SK-N-SH (cell line): ENCODE measurements at regions not wholly inside any gene's neighbourhood (a gene's known extent, or its start where the extent isn't known, plus 50 kb on each side); places are given as distances from the start of the nearest gene placed in this dataset.

ENCODE experiments used
- CTCF ChIA-PET: fragments of 300-600, 350-600 bp; formaldehyde crosslinking; extraction: SDS; loops from one replicate; lab custom pipeline; 2021; lab: Yijun Ruan, JAX
- POLR2A ChIA-PET: fragments of 350-600 bp; sonication (Branson Sonifier 250); formaldehyde crosslinking; extraction: SDS; loops from one replicate; lab custom pipeline; 2020; ENCODE audit warnings: antibody characterized with exemption, inconsistent platforms; lab: Yijun Ruan, JAX
- DNase-seq: peaks from one replicate; pipeline ENCODE4 v3.0.0; 2012
- H2AFZ ChIP-seq: fragments of 200-600 bp; sonication (generic); 2 replicates; pipeline ENCODE4 v1.8.1; 2016; ENCODE audit warnings: antibody characterized with exemption, mild to moderate bottlenecking, low read depth
- H3F3A ChIP-seq: fragments of 200-600 bp; sonication (generic); replicated peaks from 2 replicates; pipeline ENCODE3; 2016; ENCODE audit warnings: antibody characterized with exemption, mild to moderate bottlenecking; ENCODE audit not compliant: insufficient read depth
- H3K27ac ChIP-seq, 2 experiments: fragments of 200-500 bp in 1 of 2; fragments of 200-600 bp in 1 of 2; sonication (Bioruptor generic) in 1 of 2; sonication (generic), shearing (Covaris generic) in 1 of 2; 2 replicates each; pipeline versions ENCODE4 v1.5.1 to v1.6.1; 2014 to 2016; ENCODE audit warnings: low read depth in 2 of 2, inconsistent platforms in 1 of 2, low read length in 1 of 2, mild to moderate bottlenecking in 1 of 2, mixed read lengths in 1 of 2
- H3K27me3 ChIP-seq: fragments of 200-600 bp; sonication (generic), shearing (Covaris generic); 2 replicates; pipeline ENCODE4 v1.6.1; 2016; ENCODE audit warnings: mixed run types; ENCODE audit not compliant: insufficient read depth
- H3K36me3 ChIP-seq, 2 experiments: fragments of 200-500 bp in 1 of 2; fragments of 200-600 bp in 1 of 2; sonication (Bioruptor generic) in 1 of 2; sonication (generic) in 1 of 2; replicated peaks in 1 of 2; 2 replicates each; pipeline versions ENCODE3 to v1.5.1; 2014 to 2016; ENCODE audit warnings: low read length in 1 of 2, mild to moderate bottlenecking in 1 of 2; ENCODE audit not compliant: insufficient read depth in 2 of 2, control insufficient read depth in 1 of 2
- H3K4me1 ChIP-seq, 2 experiments: fragments of 200-500 bp in 1 of 2; fragments of 200-600 bp in 1 of 2; sonication (Bioruptor generic) in 1 of 2; sonication (generic), shearing (Covaris generic) in 1 of 2; 2 replicates each; pipeline versions ENCODE4 v1.5.1 to v1.6.1; 2014 to 2016; ENCODE audit warnings: low read depth in 1 of 2, low read length in 1 of 2, mixed run types in 1 of 2; ENCODE audit not compliant: insufficient read depth in 2 of 2, control insufficient read depth in 1 of 2
- H3K4me2 ChIP-seq: fragments of 200-600 bp; sonication (generic), shearing (Covaris generic); 2 replicates; pipeline ENCODE4 v1.6.1; 2017; ENCODE audit warnings: mixed run types
- H3K4me3 ChIP-seq, 2 experiments: fragments of 200-500 bp in 1 of 2; fragments of 200-600 bp in 1 of 2; sonication (Bioruptor generic) in 1 of 2; sonication (generic), shearing (Covaris generic) in 1 of 2; 2 replicates each; pipeline versions ENCODE4 v1.5.1 to v1.8.1; 2014 to 2016; ENCODE audit warnings: low read depth in 2 of 2, inconsistent platforms in 1 of 2, low read length in 1 of 2, mild to moderate bottlenecking in 1 of 2, mixed read lengths in 1 of 2, moderate library complexity in 1 of 2
- H3K79me2 ChIP-seq: fragments of 200-600 bp; sonication (generic); 2 replicates; pipeline ENCODE4 v1.8.1; 2017; ENCODE audit warnings: mild to moderate bottlenecking; ENCODE audit not compliant: insufficient read depth
- H3K9ac ChIP-seq: fragments of 200-600 bp; sonication (generic); 2 replicates; pipeline ENCODE4 v1.6.1; 2017; ENCODE audit warnings: mixed run types
- H3K9me2 ChIP-seq: fragments of 200-600 bp; sonication (generic); 2 replicates; pipeline ENCODE4 v1.6.1; 2017; ENCODE audit warnings: mixed run types
- H3K9me3 ChIP-seq: fragments of 200-600 bp; sonication (generic); 2 replicates; pipeline ENCODE4 v1.6.1; 2017; ENCODE audit warnings: mixed run types, mild to moderate bottlenecking, moderate library complexity
- H4K20me1 ChIP-seq: fragments of 200-600 bp; sonication (generic); 2 replicates; pipeline ENCODE4 v1.6.1; 2017; ENCODE audit warnings: mild to moderate bottlenecking, mixed run types; ENCODE audit not compliant: insufficient read depth
- EZH2phosphoT487 ChIP-seq: fragments of 200-600 bp; sonication (generic); IDR thresholded peaks from 2 replicates; pipeline ENCODE4 v1.6.1; 2017; ENCODE audit warnings: low read depth, mixed run types, mild to moderate bottlenecking, antibody characterized with exemption, moderate library complexity, borderline replicate concordance
- FOSL2 ChIP-seq: IDR thresholded peaks from 2 replicates; pipeline ENCODE4 v1.4.0; 2012; ENCODE audit warnings: low read depth, mild to moderate bottlenecking, moderate library complexity, borderline replicate concordance
- FOXM1 ChIP-seq: IDR thresholded peaks from 2 replicates; pipeline ENCODE4 v1.4.0; 2012; ENCODE audit warnings: low read depth, mild to moderate bottlenecking
- GATA2 ChIP-seq: sonication (generic); formaldehyde crosslinking; IDR thresholded peaks from 2 replicates; pipeline ENCODE4 v1.5.0; 2020; ENCODE audit warnings: mild to moderate bottlenecking, missing genetic modification reagents
- JUND ChIP-seq: IDR thresholded peaks from 2 replicates; pipeline ENCODE4 v1.4.0; 2012
- MEF2A ChIP-seq: IDR thresholded peaks from 2 replicates; pipeline ENCODE4 v1.4.0; 2012; ENCODE audit warnings: low read depth, borderline replicate concordance
- MXI1 ChIP-seq: IDR thresholded peaks from 2 replicates; pipeline ENCODE4 v1.6.1; 2012; ENCODE audit warnings: mild to moderate bottlenecking, low read depth, low read length, improper control_type of control experiment
- POLR2AphosphoS5 ChIP-seq: IDR thresholded peaks from 2 replicates; pipeline ENCODE4 v1.6.1; 2012; ENCODE audit warnings: low read depth, low read length
- RAD21 ChIP-seq: IDR thresholded peaks from 2 replicates; pipeline ENCODE4 v1.6.1; 2012; ENCODE audit warnings: mild to moderate bottlenecking, low read length
- REST ChIP-seq: IDR thresholded peaks from 2 replicates; pipeline ENCODE4 v1.6.1; 2012; ENCODE audit warnings: mild to moderate bottlenecking, low read depth, low read length, moderate library complexity
- RFX5 ChIP-seq: IDR thresholded peaks from 2 replicates; pipeline ENCODE4 v1.6.1; 2012; ENCODE audit warnings: mild to moderate bottlenecking, improper control_type of control experiment, low read length
- TCF12 ChIP-seq: IDR thresholded peaks from 2 replicates; pipeline ENCODE4 v1.4.0; 2012
- TEAD4 ChIP-seq: IDR thresholded peaks from 2 replicates; pipeline ENCODE4 v1.4.0; 2012; ENCODE audit warnings: mild to moderate bottlenecking, borderline replicate concordance; ENCODE audit not compliant: insufficient read depth
- USF1 ChIP-seq: IDR thresholded peaks from 2 replicates; pipeline ENCODE4 v1.4.0; 2012; ENCODE audit warnings: low read depth, borderline replicate concordance
- USF2 ChIP-seq: fragments of 150-350 bp; IDR thresholded peaks from 2 replicates; pipeline ENCODE4 v1.6.1; 2017; ENCODE audit warnings: antibody characterized with exemption, low read length, low read depth, borderline replicate concordance
- WGBS: methylation state at CpG from one replicate; pipeline ENCODE4 v1.1.6; 2017; ENCODE audit warnings: low lambda C conversion rate; 5-methylcytosine and 5-hydroxymethylcytosine counted together

- no peak for TF ChIP-seq REST
These were observed 416.8 kb upstream of the ASIC2 start (continued) for GRCh38 chr17:33709881-33710280.

- H3K27ac ChIP-seq: no peak overlapping the region
- no peaks in the 10 kb centered on the region for H3K9me3 ChIP-seq
- H3K36me3 ChIP-seq: no peaks in the 10 kb centered on the region
- no peaks in the 10 kb centered on the region for H3K9me2 ChIP-seq
- ChIA-PET POLR2A (no interaction called here), CTCF (interaction anchor here (0.9 kb wide), 1 partner anchor 14 kb away, joined by 5 read pairs; no protein-coding TSS in a partner anchor)
- H3K4me3 ChIP-seq: no peak overlapping the region
- H3K79me2 ChIP-seq: no peaks in the 10 kb centered on the region
- peaks cover 0 to 6% of the 10 kb centered on the region in 2 experiments; a peak in 2 of 4 replicates for H3K4me1 ChIP-seq
- H3F3A ChIP-seq: no peaks in the 10 kb centered on the region
- H3K27me3 ChIP-seq: no peaks in the 10 kb centered on the region
- no peak for DNase-seq
- WGBS: 39% methylated on average over 2 of the region's 2 CpGs
- H3K9ac ChIP-seq: no peak overlapping the region
- TF ChIP-seq RAD21 (no peak), USF2 (no peak), REST (no peak), TCF12 (no peak), EZH2phosphoT487 (no peak), FOXM1 (no peak), MXI1 (no peak), POLR2AphosphoS5 (no peak), MEF2A (no peak), TEAD4 (no peak), GATA2 (CRISPR knock-in tag) (no peak), FOSL2 (no peak), JUND (no peak), RFX5 (no peak), USF1 (no peak)
- H3K4me2 ChIP-seq: no peak overlapping the region
- no peaks in the 10 kb centered on the region for H4K20me1 ChIP-seq
- H2AFZ ChIP-seq: no peak overlapping the region
These were observed 419.0 kb upstream of the ASIC2 start for GRCh38 chr17:33712120-33712519.
